GM23248 (cell line): ENCODE measurements at regions not wholly inside any gene's neighbourhood (a gene's known extent, or its start where the extent isn't known, plus 50 kb on each side); places are given as distances from the start of the nearest gene placed in this dataset.

Source experiments
- EZH2 ChIP-seq: fragments of 200-600 bp; sonication (generic); IDR thresholded peaks from 2 replicates; pipeline ENCODE4 v1.6.1; 2018; ENCODE audit warnings: antibody characterized with exemption, mild to moderate bottlenecking; ENCODE audit not compliant: insufficient read depth, poor library complexity, severe bottlenecking
- EZH2phosphoT487 ChIP-seq: fragments of 200-600 bp; sonication (generic); IDR thresholded peaks from 2 replicates; pipeline ENCODE4 v1.6.1; 2018; ENCODE audit warnings: antibody characterized with exemption, moderate library complexity, mild to moderate bottlenecking, low read depth; ENCODE audit not compliant: insufficient read depth

DNA sequence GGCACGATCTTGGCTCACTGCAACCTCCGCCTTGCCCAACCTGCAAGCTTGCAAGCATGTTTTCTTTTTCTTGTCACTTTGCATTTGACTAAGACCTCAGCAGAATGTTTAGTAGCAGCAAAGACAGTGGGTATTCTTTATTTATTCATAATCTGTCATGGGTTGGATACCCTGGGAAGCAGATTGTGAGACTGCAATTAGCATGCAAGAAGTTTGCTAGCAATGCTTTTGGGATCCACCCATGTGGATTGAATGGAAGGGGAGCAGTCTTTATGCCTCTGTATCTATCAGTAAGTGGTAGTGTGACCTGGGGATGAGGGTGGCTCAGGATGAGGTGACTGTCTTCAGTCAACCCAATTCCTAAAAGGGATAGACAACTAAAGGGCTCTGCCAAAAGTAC, 166.7 kb downstream of the RAP2B start:
- TF ChIP-seq EZH2 (no peak), EZH2phosphoT487 (no peak)
